ENCODE measurements at regions not wholly inside any gene's neighbourhood (a gene's known extent, or its start where the extent isn't known, plus 50 kb on each side); places are given as distances from the start of the nearest gene placed in this dataset.

DNA sequence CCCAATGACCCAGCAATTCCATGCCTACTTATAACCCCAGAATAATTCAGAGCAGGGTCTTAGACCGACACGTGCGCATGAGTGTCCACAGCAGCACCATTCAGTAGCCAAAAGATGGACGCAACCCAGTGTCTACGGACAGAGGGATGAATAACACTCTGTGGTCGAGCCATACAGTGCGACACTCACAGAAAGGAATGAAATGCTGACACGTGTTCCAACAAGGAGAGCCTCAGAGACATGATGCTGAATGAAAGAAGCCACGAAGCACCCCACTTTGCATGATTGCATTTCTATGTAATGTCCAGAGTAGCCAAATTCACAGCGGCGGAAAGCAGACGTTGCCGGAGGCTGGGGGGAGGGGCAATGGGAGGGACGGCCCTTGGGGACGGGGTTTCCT, 134.4 kb downstream of the CTTN start:
- TF ChIP-seq, protein P1, sequence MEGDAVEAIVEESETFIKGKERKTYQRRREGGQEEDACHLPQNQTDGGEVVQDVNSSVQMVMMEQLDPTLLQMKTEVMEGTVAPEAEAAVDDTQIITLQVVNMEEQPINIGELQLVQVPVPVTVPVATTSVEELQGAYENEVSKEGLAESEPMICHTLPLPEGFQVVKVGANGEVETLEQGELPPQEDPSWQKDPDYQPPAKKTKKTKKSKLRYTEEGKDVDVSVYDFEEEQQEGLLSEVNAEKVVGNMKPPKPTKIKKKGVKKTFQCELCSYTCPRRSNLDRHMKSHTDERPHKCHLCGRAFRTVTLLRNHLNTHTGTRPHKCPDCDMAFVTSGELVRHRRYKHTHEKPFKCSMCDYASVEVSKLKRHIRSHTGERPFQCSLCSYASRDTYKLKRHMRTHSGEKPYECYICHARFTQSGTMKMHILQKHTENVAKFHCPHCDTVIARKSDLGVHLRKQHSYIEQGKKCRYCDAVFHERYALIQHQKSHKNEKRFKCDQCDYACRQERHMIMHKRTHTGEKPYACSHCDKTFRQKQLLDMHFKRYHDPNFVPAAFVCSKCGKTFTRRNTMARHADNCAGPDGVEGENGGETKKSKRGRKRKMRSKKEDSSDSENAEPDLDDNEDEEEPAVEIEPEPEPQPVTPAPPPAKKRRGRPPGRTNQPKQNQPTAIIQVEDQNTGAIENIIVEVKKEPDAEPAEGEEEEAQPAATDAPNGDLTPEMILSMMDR (IDR thresholded peaks at IDR 0.05), result no peak
- no peak for TF ChIP-seq POLR2A (IDR thresholded peaks at IDR 0.05)
